Left renal cortex interstitium (tissue), 4 donors: ENCODE measurements at regions not wholly inside any gene's neighbourhood (a gene's known extent, or its start where the extent isn't known, plus 50 kb on each side); places are given as distances from the start of the nearest gene placed in this dataset.

Experiments
- DNase-seq, 4 donors: peaks; one replicate each; pipeline ENCODE4 v3.0.0-alpha.2; 2013; ENCODE audit warnings: low read depth in 4 of 4, low spot score in 2 of 4, missing footprints in 1 of 4

GRCh38 chr3:73284472-73284871 is 223.0 kb downstream of the EBLN2 start:
- DNase-seq = no peak

GRCh38 chr3:73291541-73291940 is 230.1 kb downstream of the EBLN2 start:
- no peak for DNase-seq

GRCh38 chr3:73292220-73292619 is 230.8 kb downstream of the EBLN2 start:
- DNase-seq = no peak

GRCh38 chr3:73294537-73294936 is 233.1 kb downstream of the EBLN2 start:
- DNase-seq = no peak

GRCh38 chr3:73295876-73296635 is 234.6 kb downstream of the EBLN2 start:
- DNase-seq = no peak

- DNase-seq = no peak
Observed at GRCh38 chr3:73296859-73297258, 235.4 kb downstream of the EBLN2 start.

GRCh38 chr3:73298243-73299183 is 237.1 kb downstream of the EBLN2 start:
- DNase-seq = no peak

GRCh38 chr3:73299184-73299691 is 237.8 kb downstream of the EBLN2 start:
- no peak for DNase-seq

- no peak for DNase-seq
Observed at GRCh38 chr3:73314151-73314951, 252.9 kb downstream of the EBLN2 start.

GRCh38 chr3:73315706-73316105 is 254.2 kb downstream of the EBLN2 start:
- DNase-seq = no peak

GRCh38 chr3:73319179-73319769 is 257.8 kb downstream of the EBLN2 start:
- no peak for DNase-seq

GRCh38 chr3:73321286-73321999 is 260.0 kb downstream of the EBLN2 start:
- DNase-seq = no peak

- DNase-seq = peak in 3 of 4 donors; percentile 38 to 52 (median 44)
Observed at GRCh38 chr3:73324203-73325155, 263.0 kb downstream of the EBLN2 start.

GRCh38 chr3:73326396-73326795 is 264.9 kb downstream of the EBLN2 start:
- DNase-seq = no peak

GRCh38 chr3:73327052-73327451 is 265.6 kb downstream of the EBLN2 start:
- no peak for DNase-seq
